Heart right ventricle (tissue), 16 donors: ENCODE measurements at regions not wholly inside any gene's neighbourhood (a gene's known extent, or its start where the extent isn't known, plus 50 kb on each side); places are given as distances from the start of the nearest gene placed in this dataset.
"Not testable (repeated sequence)": the region's sequence is repeated elsewhere in the genome, so short reads cannot be mapped to it uniquely, and the experiment has no call there.

Experiments
- ATAC-seq, 8 donors: fragments of 200-7000 bp; cut with Tn5 transposase; one replicate each; pipeline ENCODE4 v1.9.1; 2020; ENCODE audit warnings: mild to moderate bottlenecking in 8 of 8, moderate library complexity in 8 of 8, moderate number of reproducible peaks in 1 of 8
- DNase-seq, 2 donors: peaks; one replicate each; pipeline ENCODE4 v3.0.0-alpha.2; 2020
- H3K27ac ChIP-seq, 10 donors: fragments of 200-600 bp; sonication (generic) in 2 of 10; one replicate each; pipeline versions ENCODE4 v1.5.0 to v1.8.0; 2020 to 2022; ENCODE audit warnings: mild to moderate bottlenecking in 3 of 10
- H3K27me3 ChIP-seq, 7 donors: fragments of 200-600 bp; one replicate each; pipeline ENCODE4 v1.8.0; 2021 to 2022; ENCODE audit warnings: mild to moderate bottlenecking in 2 of 7
- H3K36me3 ChIP-seq, 9 donors: fragments of 200-600 bp; sonication (generic) in 1 of 9; one replicate each; pipeline versions ENCODE4 v1.5.0 to v1.8.0; 2020 to 2022; ENCODE audit warnings: mild to moderate bottlenecking in 2 of 9
- H3K4me1 ChIP-seq, 9 donors: fragments of 200-600 bp; sonication (generic) in 1 of 9; one replicate each; pipeline versions ENCODE4 v1.5.0 to v1.8.0; 2020 to 2022; ENCODE audit warnings: mild to moderate bottlenecking in 4 of 9
- H3K4me3 ChIP-seq, 10 donors: fragments of 200-600 bp; sonication (generic) in 2 of 10; one replicate each; pipeline versions ENCODE4 v1.5.0 to v1.8.0; 2020 to 2022; ENCODE audit warnings: mild to moderate bottlenecking in 7 of 10, moderate library complexity in 2 of 10
- H3K9me3 ChIP-seq, 11 donors: fragments of 200-600 bp in 10 of 11; sonication (generic) in 2 of 11; one replicate each; pipeline versions ENCODE4 v1.5.0 to v1.8.0; 2013 to 2022; ENCODE audit warnings: mild to moderate bottlenecking in 2 of 11, control low read depth in 1 of 11, moderate library complexity in 1 of 11
- CTCF ChIP-seq, 9 donors: fragments of 200-600 bp; sonication (generic) in 2 of 9; IDR thresholded peaks; one replicate each; pipeline versions ENCODE4 v1.5.0 to v1.8.0; 2021 to 2022; ENCODE audit warnings: antibody characterized with exemption in 9 of 9, mild to moderate bottlenecking in 5 of 9, moderate library complexity in 1 of 9
- WGBS, 2 donors: extraction: QIAGEN DNeasy Blood & Tissue Kit; methylation state at CpG; one replicate each; pipeline ENCODE4 v1.1.7; 2013; ENCODE audit warnings: inconsistent platforms in 1 of 2; 5-methylcytosine and 5-hydroxymethylcytosine counted together
- intact Hi-C, 10 donors: fragments of 100-400 bp; cut with DNase I; formaldehyde crosslinking; loops; one replicate each; pipeline versions ENCODE4 v1.11.1 to v1.14.2; 2022
- donor health status: Arrhythmogenic right ventricular cardiomyopathy.
- donor health status: ischemic (EF 13 %, LVEDD 7.1; RV severe dilation, severe dysfunction).
- donor health status: healthy with polysubstance abuse.
- donor health status: DM: no; HTN: yes; CAD: no.
- donor health status: DM: no; HTN: no; CAD: no.
- donor health status: ischemic (EF 25% LVEDD 6.9; RV normal size, moderate dysfunction).
- donor health status: ischemic (EF 25% LVEDD 5.7; RV mildly dilated, moderate dysfunction).
- donor health status: healthy.
- donor health status: DM: yes; HTN: yes; CAD: no.
- donor health status: Ischemic cardiomyopathy.
- donor health status: ischemic (EF 35%, LVEDD 5.7; RV mildly dilated, moderate dysfunction).
- donor health status: nonischemic (EF 11% LVEDD 7.7; RV severe dilation, severe dysfunction).
- donor health status: DM: yes; HTN: yes; CAD: no.
- donor health status: PGD.
- donor health status: ischemic (EF 29% LVEDD 5.4; RV normal size, mild dysfunction).
- donor health status: nonischemic (EF 23%, LVEDD 6.1; RV moderate dilation, normal function).

GRCh38 chr16:31664683-31665482 lies 137.2 kb downstream of the AHSP start:
- TF ChIP-seq CTCF (IDR thresholded peaks at IDR 0.05), result no peak
- ATAC-seq, result no peak
- H3K4me3 ChIP-seq, result no peak overlapping the region
- peaks cover 0 to 41% (median 5%) of the 10 kb centered on the region in 11 donors for H3K9me3 ChIP-seq
- no peak for DNase-seq
- 44 to 48% methylated on average over 3 of the region's 3 CpGs for WGBS, 2 donors
- no peak overlapping the region for H3K27ac ChIP-seq
- H3K36me3 ChIP-seq, result no peaks in the 10 kb centered on the region
- peaks cover 0 to 13% (median 0%) of the 10 kb centered on the region in 7 donors for H3K27me3 ChIP-seq
- intact Hi-C loops, result loop anchor here in 1 of 10 donors (10.0 kb wide), 1 partner anchor 50 kb away; no protein-coding TSS in a partner anchor
- no peaks in the 10 kb centered on the region for H3K4me1 ChIP-seq

GRCh38 chr16:31674686-31675085 lies 147.0 kb downstream of the AHSP start:
- intact Hi-C loops, result no loop called here
- WGBS, 2 donors, result 50 to 56% methylated on average over 1 of the region's 1 CpG
- no peaks in the 10 kb centered on the region for H3K36me3 ChIP-seq
- no peaks in the 10 kb centered on the region for H3K4me1 ChIP-seq
- peaks cover 0 to 15% (median 11%) of the 10 kb centered on the region in 7 donors for H3K27me3 ChIP-seq
- H3K27ac ChIP-seq, result no peak overlapping the region
- H3K4me3 ChIP-seq, result no peak overlapping the region
- TF ChIP-seq CTCF (IDR thresholded peaks at IDR 0.05), result no peak
- peaks cover 0 to 18% (median 0%) of the 10 kb centered on the region in 11 donors for H3K9me3 ChIP-seq
- DNase-seq, result no peak
- no peak for ATAC-seq

- no peak overlapping the region for H3K4me3 ChIP-seq
- ATAC-seq (no peak), DNase-seq (no peak)
- TF ChIP-seq CTCF (IDR thresholded peaks at IDR 0.05), result no peak
- H3K4me1 ChIP-seq, result no peaks in the 10 kb centered on the region
- no peak overlapping the region for H3K27ac ChIP-seq
- peaks cover 0 to 4% (median 0%) of the 10 kb centered on the region in 11 donors for H3K9me3 ChIP-seq
- H3K27me3 ChIP-seq, result peaks cover 0 to 15% (median 11%) of the 10 kb centered on the region in 7 donors
- H3K36me3 ChIP-seq, result no peaks in the 10 kb centered on the region
- intact Hi-C loops, result no loop called here
These were observed 149.0 kb downstream of the AHSP start for GRCh38 chr16:31676731-31677130.

- Histone ChIP-seq H3K36me3 (no peaks in the 10 kb centered on the region), H3K27me3 (peaks cover 0 to 11% (median 3%) of the 10 kb centered on the region in 7 donors), H3K27ac (no peak overlapping the region), H3K4me1 (no peaks in the 10 kb centered on the region), H3K9me3 (no peaks in the 10 kb centered on the region), H3K4me3 (no peak overlapping the region)
- ATAC-seq, result no peak
- no peak for DNase-seq
- WGBS, 2 donors, result 45 to 50% methylated on average over 7 of the region's 7 CpGs
- intact Hi-C loops, result no loop called here
- TF ChIP-seq CTCF (IDR thresholded peaks at IDR 0.05), result no peak
These were observed 151.1 kb downstream of the AHSP start for GRCh38 chr16:31678649-31679325.

- H3K4me3 ChIP-seq, DNase-seq, intact Hi-C loops, H3K27ac ChIP-seq, H3K9me3 ChIP-seq, ATAC-seq, H3K4me1 ChIP-seq, H3K36me3 ChIP-seq: not testable (repeated sequence)
- 61 to 66% methylated on average over 2 of the region's 2 CpGs for WGBS, 2 donors
- peaks cover 0 to 28% (median 10%) of the 10 kb centered on the region in 7 donors for H3K27me3 ChIP-seq
These were observed 161.6 kb downstream of the AHSP start for GRCh38 chr16:31689331-31689730.

- DNase-seq, H3K9me3 ChIP-seq, ATAC-seq, H3K36me3 ChIP-seq, H3K27me3 ChIP-seq, H3K4me1 ChIP-seq, H3K4me3 ChIP-seq, intact Hi-C loops, H3K27ac ChIP-seq: not testable (repeated sequence)
- 78 to 89% methylated on average over 3 of the region's 3 CpGs for WGBS, 2 donors
These were observed 164.6 kb downstream of the AHSP start for GRCh38 chr16:31692338-31692737.
